Muscle layer of duodenum (tissue), 2 donors: ENCODE measurements at regions not wholly inside any gene's neighbourhood (a gene's known extent, or its start where the extent isn't known, plus 50 kb on each side); places are given as distances from the start of the nearest gene placed in this dataset.

Experiments
- H3K27ac ChIP-seq: one replicate; pipeline ENCODE4 v1.7.0; 2013; ENCODE audit warnings: mild to moderate bottlenecking, low read length
- H3K27me3 ChIP-seq: one replicate; pipeline ENCODE4 v1.7.0; 2013; ENCODE audit warnings: low read depth, mild to moderate bottlenecking, control low read depth, low read length
- H3K36me3 ChIP-seq, 2 donors: one replicate each; pipeline ENCODE4 v1.7.0; 2013; ENCODE audit warnings: low read length in 2 of 2, control low read depth in 1 of 2, mild to moderate bottlenecking in 1 of 2; ENCODE audit not compliant: insufficient read depth in 2 of 2, control insufficient read depth in 1 of 2
- H3K4me1 ChIP-seq, 2 donors: one replicate each; pipeline ENCODE4 v1.7.0; 2013; ENCODE audit warnings: low read length in 2 of 2, mild to moderate bottlenecking in 2 of 2, control low read depth in 1 of 2, moderate library complexity in 1 of 2; ENCODE audit not compliant: insufficient read depth in 2 of 2, control insufficient read depth in 1 of 2
- H3K4me3 ChIP-seq, 2 donors: one replicate each; pipeline ENCODE4 v1.7.0; 2013; ENCODE audit warnings: low read length in 2 of 2, low read depth in 1 of 2, mild to moderate bottlenecking in 1 of 2
- H3K9me3 ChIP-seq, 2 donors: one replicate each; pipeline ENCODE4 v1.7.0; 2013; ENCODE audit warnings: low read length in 2 of 2, control low read depth in 1 of 2, mild to moderate bottlenecking in 1 of 2; ENCODE audit not compliant: control insufficient read depth in 1 of 2
- donor health status: healthy.

DNA sequence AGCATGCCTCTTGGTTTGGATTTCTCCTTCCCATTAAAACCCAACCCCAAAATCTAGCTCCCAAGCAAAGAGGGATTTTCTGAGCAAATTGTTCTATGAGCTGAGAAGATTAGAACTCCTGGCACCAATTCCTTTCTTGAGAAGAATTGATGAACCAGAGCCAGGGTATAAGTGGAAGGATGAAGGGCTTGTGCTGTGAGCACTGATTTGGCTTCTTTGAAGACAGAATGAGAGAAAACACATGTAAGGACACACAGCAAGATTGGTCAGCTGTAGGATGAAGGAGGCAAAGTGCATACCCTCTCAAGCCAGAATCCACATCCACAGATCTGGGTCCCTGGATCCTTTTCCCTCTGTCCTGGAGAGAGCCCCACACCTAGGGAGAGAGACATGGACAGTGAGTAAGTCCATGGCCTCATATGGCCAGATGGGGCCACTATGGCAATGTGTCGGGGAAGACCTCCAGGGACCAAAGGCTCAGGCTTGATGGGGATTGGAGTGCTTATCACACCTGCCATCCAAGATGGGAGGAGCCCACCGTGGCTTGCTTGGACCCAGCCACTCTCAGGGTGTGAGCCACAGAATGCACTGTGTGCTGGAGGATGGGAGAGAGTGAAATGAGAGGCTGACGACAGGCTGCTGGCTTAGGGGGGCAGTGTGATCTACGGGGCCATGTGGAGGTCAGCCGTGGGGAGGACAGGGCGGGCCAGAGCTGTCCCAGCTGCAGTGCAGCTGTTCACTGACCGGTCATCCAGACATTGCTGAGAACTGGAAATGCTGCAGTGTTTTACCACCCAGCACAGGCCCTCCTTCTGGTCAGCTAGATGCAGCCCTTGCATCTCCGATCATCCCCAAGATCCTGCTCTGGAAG lies 339.8 kb downstream of the CYP26B1 start:
- no peaks in the 10 kb centered on the region for H3K9me3 ChIP-seq
- no peak overlapping the region for H3K4me3 ChIP-seq
- peaks cover 0 to 4% of the 10 kb centered on the region in 2 donors for H3K4me1 ChIP-seq
- H3K27me3 ChIP-seq, result no peaks in the 10 kb centered on the region
- H3K27ac ChIP-seq, result no peak overlapping the region
- H3K36me3 ChIP-seq, result no peaks in the 10 kb centered on the region

DNA sequence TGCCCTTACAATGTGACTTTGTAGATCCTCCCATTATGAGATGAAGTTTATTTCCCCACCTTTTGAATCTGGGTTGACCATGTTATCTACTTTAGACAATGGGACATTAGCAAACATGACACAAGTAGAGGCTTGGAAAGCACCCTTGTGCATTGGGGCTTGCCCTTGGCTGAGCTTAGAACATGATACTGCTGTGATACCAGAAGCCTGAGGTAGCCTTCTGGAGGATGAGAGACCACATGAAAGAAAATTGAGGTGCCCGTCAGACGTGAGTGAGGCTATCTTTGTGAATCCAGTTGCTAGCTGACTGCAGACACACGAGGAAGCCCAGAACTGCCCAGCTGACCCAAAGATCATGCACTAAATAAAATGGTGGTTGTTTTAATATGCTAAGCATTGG lies 341.2 kb downstream of the CYP26B1 start:
- H3K4me3 ChIP-seq, result no peak overlapping the region
- H3K27me3 ChIP-seq, result no peaks in the 10 kb centered on the region
- H3K4me1 ChIP-seq, result peaks cover 0 to 4% of the 10 kb centered on the region in 2 donors
- no peak overlapping the region for H3K27ac ChIP-seq
- no peaks in the 10 kb centered on the region for H3K9me3 ChIP-seq
- H3K36me3 ChIP-seq, result no peaks in the 10 kb centered on the region

- Histone ChIP-seq H3K36me3 (no peaks in the 10 kb centered on the region), H3K4me3 (no peak overlapping the region), H3K27ac (no peak overlapping the region), H3K9me3 (no peaks in the 10 kb centered on the region), H3K4me1 (peaks cover 0 to 4% of the 10 kb centered on the region in 2 donors), H3K27me3 (no peaks in the 10 kb centered on the region)
Observed at GRCh38 chr2:71804281-71804751, 343.3 kb downstream of the CYP26B1 start.

DNA sequence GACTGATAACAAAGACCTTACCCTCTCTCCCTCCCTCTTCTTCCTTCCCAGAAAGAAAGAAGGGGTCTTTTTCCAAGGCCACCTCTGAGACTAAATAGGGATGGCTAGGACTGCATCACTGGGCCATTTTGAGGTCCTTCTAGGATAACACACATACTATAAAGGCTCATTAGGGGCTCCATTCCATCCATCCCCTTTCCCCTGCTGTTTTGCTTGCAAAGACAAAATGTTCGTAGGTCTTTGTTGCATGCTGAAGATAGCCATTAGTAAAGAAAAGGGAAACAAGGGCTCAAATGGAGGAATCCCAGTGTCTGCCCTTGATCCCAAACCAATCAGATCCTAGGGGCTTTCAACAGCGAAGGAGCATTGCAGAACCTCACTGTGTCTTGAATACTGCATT lies 344.3 kb downstream of the CYP26B1 start:
- H3K27me3 ChIP-seq, result no peaks in the 10 kb centered on the region
- no peaks in the 10 kb centered on the region for H3K36me3 ChIP-seq
- no peak overlapping the region for H3K4me3 ChIP-seq
- H3K27ac ChIP-seq, result no peak overlapping the region
- no peaks in the 10 kb centered on the region for H3K9me3 ChIP-seq
- peaks cover 0 to under 1% of the 10 kb centered on the region in 2 donors for H3K4me1 ChIP-seq

GRCh38 chr2:71802556-71802955 lies 345.1 kb downstream of the CYP26B1 start:
- Histone ChIP-seq H3K9me3 (no peaks in the 10 kb centered on the region), H3K4me1 (no peaks in the 10 kb centered on the region), H3K27ac (no peak overlapping the region), H3K36me3 (no peaks in the 10 kb centered on the region), H3K4me3 (no peak overlapping the region), H3K27me3 (no peaks in the 10 kb centered on the region)

DNA sequence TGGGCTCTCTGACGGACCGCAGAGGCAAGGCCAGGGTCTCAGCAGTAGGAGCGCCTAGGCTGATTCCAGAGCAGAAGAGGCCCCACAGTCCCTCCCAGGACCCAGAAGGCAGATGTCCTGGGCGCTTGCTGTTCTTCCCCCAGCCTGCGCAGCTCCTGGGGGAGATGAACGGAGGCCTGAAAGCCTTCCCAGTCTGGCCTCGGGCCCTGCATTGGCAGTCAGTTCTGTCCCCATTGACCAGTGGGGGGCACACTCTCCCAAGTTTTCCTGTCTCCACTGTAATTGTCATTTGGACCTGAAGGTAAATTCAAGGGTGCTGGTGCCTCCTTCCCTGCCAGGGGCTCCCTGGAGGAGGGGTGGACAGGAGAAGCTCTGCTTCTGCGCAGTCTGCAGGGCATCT lies 345.7 kb downstream of the CYP26B1 start:
- no peaks in the 10 kb centered on the region for H3K27me3 ChIP-seq
- no peak overlapping the region for H3K27ac ChIP-seq
- no peaks in the 10 kb centered on the region for H3K4me1 ChIP-seq
- H3K4me3 ChIP-seq, result no peak overlapping the region
- no peaks in the 10 kb centered on the region for H3K36me3 ChIP-seq
- H3K9me3 ChIP-seq, result no peaks in the 10 kb centered on the region

GRCh38 chr2:71801556-71801955 lies 346.1 kb downstream of the CYP26B1 start:
- Histone ChIP-seq H3K27ac (no peak overlapping the region), H3K4me3 (no peak overlapping the region), H3K27me3 (no peaks in the 10 kb centered on the region), H3K4me1 (no peaks in the 10 kb centered on the region), H3K9me3 (no peaks in the 10 kb centered on the region), H3K36me3 (no peaks in the 10 kb centered on the region)

DNA sequence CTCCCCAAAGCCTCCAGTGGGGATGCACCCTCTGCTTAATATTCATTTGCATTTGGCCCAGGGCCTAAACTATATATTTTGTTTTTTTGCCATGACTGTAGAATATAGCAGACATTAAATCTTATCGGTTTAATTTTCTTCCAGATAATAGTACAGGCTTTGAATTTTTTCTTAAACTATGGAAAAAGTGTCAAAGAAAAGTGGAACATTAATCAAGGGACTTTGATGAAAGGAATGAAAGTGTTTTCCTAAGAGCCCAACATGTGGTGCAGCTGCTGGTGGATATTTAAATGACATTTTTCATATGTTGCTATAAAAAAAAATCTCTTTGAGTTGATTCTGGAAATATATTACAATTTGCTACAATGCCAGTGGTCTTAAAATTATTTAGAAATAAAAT lies 346.8 kb downstream of the CYP26B1 start:
- Histone ChIP-seq H3K27ac (no peak overlapping the region), H3K4me3 (no peak overlapping the region), H3K27me3 (no peaks in the 10 kb centered on the region), H3K9me3 (no peaks in the 10 kb centered on the region), H3K4me1 (no peaks in the 10 kb centered on the region), H3K36me3 (no peaks in the 10 kb centered on the region)

- Histone ChIP-seq H3K9me3 (no peaks in the 10 kb centered on the region), H3K27me3 (no peaks in the 10 kb centered on the region), H3K4me3 (no peak overlapping the region), H3K4me1 (no peaks in the 10 kb centered on the region), H3K27ac (no peak overlapping the region), H3K36me3 (no peaks in the 10 kb centered on the region)
Observed at GRCh38 chr2:71800106-71800809, 346.9 kb downstream of the DYSF start.

DNA sequence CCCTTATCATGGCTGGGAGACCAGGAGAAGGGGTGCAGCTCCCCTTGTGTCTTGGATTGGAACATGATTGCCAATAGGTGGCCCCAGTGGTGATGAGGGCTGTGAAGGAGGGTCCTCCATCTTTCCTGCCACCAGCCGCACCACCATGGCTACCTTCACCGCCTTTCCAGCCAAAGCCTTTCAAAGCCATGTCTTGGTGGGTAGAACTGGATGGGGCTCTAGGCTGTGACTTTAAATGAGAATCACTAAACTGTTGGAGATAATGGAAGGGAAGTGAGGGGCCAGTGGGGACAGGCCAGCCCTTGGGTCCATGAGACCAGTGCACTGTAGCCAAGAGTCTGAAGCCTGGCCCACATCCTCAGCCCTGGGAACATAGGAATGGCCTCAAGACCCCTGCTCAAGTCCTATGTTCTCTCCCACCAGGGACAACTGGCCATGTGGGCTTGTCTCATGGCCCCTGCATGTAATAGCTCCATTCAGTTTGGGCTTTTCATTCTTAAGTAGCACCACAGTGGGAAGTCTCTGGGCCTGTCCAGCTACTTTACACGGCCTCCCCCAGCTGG lies 345.7 kb downstream of the DYSF start:
- no peaks in the 10 kb centered on the region for H3K27me3 ChIP-seq
- no peaks in the 10 kb centered on the region for H3K4me1 ChIP-seq
- H3K27ac ChIP-seq, result no peak overlapping the region
- no peaks in the 10 kb centered on the region for H3K36me3 ChIP-seq
- no peaks in the 10 kb centered on the region for H3K9me3 ChIP-seq
- H3K4me3 ChIP-seq, result no peak overlapping the region

DNA sequence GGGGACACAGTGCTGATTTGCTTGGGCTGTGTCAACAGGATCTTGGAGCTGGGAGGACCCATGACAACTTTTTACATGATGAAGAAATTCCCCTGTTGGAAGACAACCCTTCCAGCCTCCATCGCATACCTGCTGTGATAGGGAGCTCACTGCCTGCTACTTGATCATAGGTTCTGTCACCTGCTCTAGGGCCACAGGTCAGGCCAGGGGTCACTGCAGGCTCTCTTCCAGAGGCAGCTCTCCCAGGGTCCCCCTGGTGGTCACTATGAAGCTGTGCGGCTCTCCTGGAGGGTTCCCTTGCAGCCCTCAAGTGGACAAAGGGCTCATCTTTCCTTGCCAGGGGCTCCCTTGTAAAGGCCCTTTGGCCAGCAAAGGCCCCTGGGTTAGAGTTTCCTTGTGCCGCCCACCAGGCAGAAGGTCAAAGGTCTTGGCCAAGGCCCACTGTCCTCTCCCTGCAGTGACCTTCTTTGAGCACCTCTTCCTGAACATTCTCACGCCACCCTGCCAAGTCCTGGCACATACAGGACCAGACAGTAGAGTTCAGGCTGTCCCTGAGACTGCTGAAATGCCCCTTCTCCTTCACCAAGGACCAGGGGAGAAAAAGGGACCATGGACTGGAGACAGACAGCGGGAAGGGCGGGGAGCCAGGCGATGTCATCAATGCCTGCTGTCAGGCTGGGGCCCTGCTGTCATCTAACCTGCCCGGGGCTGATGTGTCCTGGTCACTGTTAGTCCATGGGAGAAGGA lies 345.1 kb downstream of the DYSF start:
- H3K9me3 ChIP-seq, result no peaks in the 10 kb centered on the region
- H3K4me3 ChIP-seq, result no peak overlapping the region
- H3K4me1 ChIP-seq, result no peaks in the 10 kb centered on the region
- no peaks in the 10 kb centered on the region for H3K36me3 ChIP-seq
- no peak overlapping the region for H3K27ac ChIP-seq
- no peaks in the 10 kb centered on the region for H3K27me3 ChIP-seq
